GM12878 (cell line): ENCODE measurements at regions not wholly inside any gene's neighbourhood (a gene's known extent, or its start where the extent isn't known, plus 50 kb on each side); places are given as distances from the start of the nearest gene placed in this dataset.

ENCODE experiments used
- CREM ChIP-seq: IDR thresholded peaks from 2 replicates; pipeline ENCODE4 v1.6.1; 2014; ENCODE audit warnings: antibody characterized with exemption, low read depth
- EZH2 ChIP-seq: IDR thresholded peaks from 2 replicates; pipeline ENCODE4 v1.6.1; 2012; ENCODE audit warnings: low read depth, mild to moderate bottlenecking, control low read depth, inconsistent platforms, low read length, borderline replicate concordance; ENCODE audit not compliant: control insufficient read depth
- HDAC2 ChIP-seq: fragments of 200-600 bp; sonication (generic); IDR thresholded peaks from 2 replicates; pipeline ENCODE4 v1.6.1; 2017
- KDM1A ChIP-seq: fragments of 200-600 bp; sonication (generic); IDR thresholded peaks from 2 replicates; pipeline ENCODE4 v1.6.1; 2016; ENCODE audit warnings: borderline replicate concordance
- RBBP5 ChIP-seq: fragments of 200-600 bp; sonication (generic); conservative IDR thresholded peaks from 2 replicates; pipeline ENCODE4 v1.6.1; 2016
- SMAD1 ChIP-seq: fragments of 450-650 bp; IDR thresholded peaks from 2 replicates; pipeline ENCODE4 v1.6.1; 2018; ENCODE audit warnings: mild to moderate bottlenecking, low read depth; ENCODE audit not compliant: partially characterized antibody
- SMC3 ChIP-seq: IDR thresholded peaks from 2 replicates; pipeline ENCODE4 v1.6.1; 2011; ENCODE audit warnings: low read length, improper control_type of control experiment, borderline replicate concordance
- STAT1 ChIP-seq: fragments of 450-650 bp; conservative IDR thresholded peaks from 2 replicates; pipeline ENCODE4 v1.6.1; 2014; ENCODE audit warnings: antibody characterized with exemption, mild to moderate bottlenecking
- ZNF384 ChIP-seq: IDR thresholded peaks from 2 replicates; pipeline ENCODE4 v1.6.1; 2012; ENCODE audit warnings: low read depth, mild to moderate bottlenecking, low read length, improper control_type of control experiment, borderline replicate concordance
- TF ChIP-seq, protein P1 (sequence below): IDR thresholded peaks from 2 replicates; pipeline ENCODE4 v1.6.1; 2012; ENCODE audit warnings: low read length, inconsistent platforms
- TF ChIP-seq, protein P2 (sequence below), 3 experiments: IDR thresholded peaks in 2 of 3; conservative IDR thresholded peaks in 1 of 3; 2 replicates each; pipeline ENCODE4 v1.5.1; 2011; ENCODE audit warnings: low read depth in 3 of 3, low read length in 3 of 3, mild to moderate bottlenecking in 3 of 3, control low read depth in 2 of 3, moderate library complexity in 2 of 3, inconsistent platforms in 1 of 3, mixed read lengths in 1 of 3; ENCODE audit not compliant: control insufficient read depth in 2 of 3, insufficient read depth in 1 of 3; ENCODE audit errors: extremely low read depth in 1 of 3
- TF ChIP-seq, protein P3 (sequence below): fragments of 450-650 bp; IDR thresholded peaks from 2 replicates; pipeline ENCODE4 v1.6.1; 2016; ENCODE audit warnings: mild to moderate bottlenecking, moderate library complexity, borderline replicate concordance

DNA sequence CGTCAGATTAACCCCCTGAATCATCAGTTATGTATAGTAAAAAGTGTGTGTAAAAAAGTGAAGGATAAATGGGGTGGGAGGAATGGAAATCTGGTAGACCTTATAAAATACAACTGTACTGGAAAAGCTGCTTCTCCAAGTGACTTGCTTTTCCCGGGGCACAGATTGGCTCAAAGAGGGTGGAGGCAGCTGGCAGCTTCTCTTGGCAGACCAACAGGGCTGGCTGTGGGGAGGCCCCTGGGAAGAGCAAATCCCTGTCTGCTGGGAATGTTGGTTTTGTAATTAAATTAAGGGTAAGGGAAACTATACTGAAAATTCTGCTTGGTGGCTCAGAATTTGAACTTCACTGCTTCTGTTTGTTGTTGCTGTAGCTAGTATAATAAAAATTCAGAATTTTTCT is 154.2 kb upstream of the DLX2 start:
- TF ChIP-seq, protein P1, sequence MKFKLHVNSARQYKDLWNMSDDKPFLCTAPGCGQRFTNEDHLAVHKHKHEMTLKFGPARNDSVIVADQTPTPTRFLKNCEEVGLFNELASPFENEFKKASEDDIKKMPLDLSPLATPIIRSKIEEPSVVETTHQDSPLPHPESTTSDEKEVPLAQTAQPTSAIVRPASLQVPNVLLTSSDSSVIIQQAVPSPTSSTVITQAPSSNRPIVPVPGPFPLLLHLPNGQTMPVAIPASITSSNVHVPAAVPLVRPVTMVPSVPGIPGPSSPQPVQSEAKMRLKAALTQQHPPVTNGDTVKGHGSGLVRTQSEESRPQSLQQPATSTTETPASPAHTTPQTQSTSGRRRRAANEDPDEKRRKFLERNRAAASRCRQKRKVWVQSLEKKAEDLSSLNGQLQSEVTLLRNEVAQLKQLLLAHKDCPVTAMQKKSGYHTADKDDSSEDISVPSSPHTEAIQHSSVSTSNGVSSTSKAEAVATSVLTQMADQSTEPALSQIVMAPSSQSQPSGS: no peak
- TF ChIP-seq, protein P2, sequence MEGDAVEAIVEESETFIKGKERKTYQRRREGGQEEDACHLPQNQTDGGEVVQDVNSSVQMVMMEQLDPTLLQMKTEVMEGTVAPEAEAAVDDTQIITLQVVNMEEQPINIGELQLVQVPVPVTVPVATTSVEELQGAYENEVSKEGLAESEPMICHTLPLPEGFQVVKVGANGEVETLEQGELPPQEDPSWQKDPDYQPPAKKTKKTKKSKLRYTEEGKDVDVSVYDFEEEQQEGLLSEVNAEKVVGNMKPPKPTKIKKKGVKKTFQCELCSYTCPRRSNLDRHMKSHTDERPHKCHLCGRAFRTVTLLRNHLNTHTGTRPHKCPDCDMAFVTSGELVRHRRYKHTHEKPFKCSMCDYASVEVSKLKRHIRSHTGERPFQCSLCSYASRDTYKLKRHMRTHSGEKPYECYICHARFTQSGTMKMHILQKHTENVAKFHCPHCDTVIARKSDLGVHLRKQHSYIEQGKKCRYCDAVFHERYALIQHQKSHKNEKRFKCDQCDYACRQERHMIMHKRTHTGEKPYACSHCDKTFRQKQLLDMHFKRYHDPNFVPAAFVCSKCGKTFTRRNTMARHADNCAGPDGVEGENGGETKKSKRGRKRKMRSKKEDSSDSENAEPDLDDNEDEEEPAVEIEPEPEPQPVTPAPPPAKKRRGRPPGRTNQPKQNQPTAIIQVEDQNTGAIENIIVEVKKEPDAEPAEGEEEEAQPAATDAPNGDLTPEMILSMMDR (IDR thresholded peaks at IDR 0.05 in 2 of 3, conservative IDR thresholded peaks at IDR 0.05 in 1 of 3; ENCODE audit: control insufficient read depth in 2 of 3, extremely low read depth in 1 of 3, insufficient read depth in 1 of 3, low read depth in 3 of 3, low read length in 3 of 3): no peak
- TF ChIP-seq SMC3: no peak
- no peak for TF ChIP-seq HDAC2
- TF ChIP-seq CREM: no peak
- TF ChIP-seq ZNF384: no peak
- no peak for TF ChIP-seq EZH2
- no peak for TF ChIP-seq KDM1A
- TF ChIP-seq RBBP5: no peak
- TF ChIP-seq STAT1: no peak
- TF ChIP-seq, protein P3, sequence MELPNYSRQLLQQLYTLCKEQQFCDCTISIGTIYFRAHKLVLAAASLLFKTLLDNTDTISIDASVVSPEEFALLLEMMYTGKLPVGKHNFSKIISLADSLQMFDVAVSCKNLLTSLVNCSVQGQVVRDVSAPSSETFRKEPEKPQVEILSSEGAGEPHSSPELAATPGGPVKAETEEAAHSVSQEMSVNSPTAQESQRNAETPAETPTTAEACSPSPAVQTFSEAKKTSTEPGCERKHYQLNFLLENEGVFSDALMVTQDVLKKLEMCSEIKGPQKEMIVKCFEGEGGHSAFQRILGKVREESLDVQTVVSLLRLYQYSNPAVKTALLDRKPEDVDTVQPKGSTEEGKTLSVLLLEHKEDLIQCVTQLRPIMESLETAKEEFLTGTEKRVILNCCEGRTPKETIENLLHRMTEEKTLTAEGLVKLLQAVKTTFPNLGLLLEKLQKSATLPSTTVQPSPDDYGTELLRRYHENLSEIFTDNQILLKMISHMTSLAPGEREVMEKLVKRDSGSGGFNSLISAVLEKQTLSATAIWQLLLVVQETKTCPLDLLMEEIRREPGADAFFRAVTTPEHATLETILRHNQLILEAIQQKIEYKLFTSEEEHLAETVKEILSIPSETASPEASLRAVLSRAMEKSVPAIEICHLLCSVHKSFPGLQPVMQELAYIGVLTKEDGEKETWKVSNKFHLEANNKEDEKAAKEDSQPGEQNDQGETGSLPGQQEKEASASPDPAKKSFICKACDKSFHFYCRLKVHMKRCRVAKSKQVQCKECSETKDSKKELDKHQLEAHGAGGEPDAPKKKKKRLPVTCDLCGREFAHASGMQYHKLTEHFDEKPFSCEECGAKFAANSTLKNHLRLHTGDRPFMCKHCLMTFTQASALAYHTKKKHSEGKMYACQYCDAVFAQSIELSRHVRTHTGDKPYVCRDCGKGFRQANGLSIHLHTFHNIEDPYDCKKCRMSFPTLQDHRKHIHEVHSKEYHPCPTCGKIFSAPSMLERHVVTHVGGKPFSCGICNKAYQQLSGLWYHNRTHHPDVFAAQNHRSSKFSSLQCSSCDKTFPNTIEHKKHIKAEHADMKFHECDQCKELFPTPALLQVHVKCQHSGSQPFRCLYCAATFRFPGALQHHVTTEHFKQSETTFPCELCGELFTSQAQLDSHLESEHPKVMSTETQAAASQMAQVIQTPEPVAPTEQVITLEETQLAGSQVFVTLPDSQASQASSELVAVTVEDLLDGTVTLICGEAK: no peak
- TF ChIP-seq SMAD1: no peak
